Neural cell (in vitro differentiated cells): ENCODE measurements at regions not wholly inside any gene's neighbourhood (a gene's known extent, or its start where the extent isn't known, plus 50 kb on each side); places are given as distances from the start of the nearest gene placed in this dataset.

Experiments
- H2AFZ ChIP-seq: fragments of 200-600, 300-800 bp; sonication (generic), shearing (Covaris generic); 2 replicates; pipeline ENCODE4 v1.6.0; 2014; ENCODE audit warnings: low read depth, mild to moderate bottlenecking, antibody characterized with exemption, low read length, moderate library complexity
- H3F3A ChIP-seq: fragments of 200-600 bp; shearing (Covaris generic); 2 replicates; pipeline ENCODE4 v1.6.1; 2016; ENCODE audit warnings: mild to moderate bottlenecking, moderate library complexity, mixed read lengths, antibody characterized with exemption, low read length; ENCODE audit not compliant: insufficient read depth, poor library complexity, severe bottlenecking
- H3K27ac ChIP-seq: fragments of 200-600, 300-800 bp; sonication (generic), shearing (Covaris generic); 2 replicates; pipeline ENCODE4 v1.5.1; 2014; ENCODE audit warnings: mild to moderate bottlenecking, low read length, moderate library complexity
- H3K27me3 ChIP-seq: fragments of 300-800, 200-600 bp; sonication (generic), shearing (Covaris generic); 2 replicates; pipeline ENCODE4 v1.6.0; 2014; ENCODE audit warnings: mild to moderate bottlenecking, low read depth, low read length, moderate library complexity; ENCODE audit not compliant: insufficient read depth
- H3K36me3 ChIP-seq: fragments of 300-800, 200-600 bp; sonication (generic), shearing (Covaris generic); 2 replicates; pipeline ENCODE4 v1.5.1; 2014; ENCODE audit warnings: mild to moderate bottlenecking, antibody characterized with exemption, low read length, moderate library complexity; ENCODE audit not compliant: insufficient read depth
- H3K4me2 ChIP-seq: fragments of 300-800, 200-600 bp; sonication (generic), shearing (Covaris generic); 2 replicates; pipeline ENCODE4 v1.6.0; 2014; ENCODE audit warnings: mild to moderate bottlenecking, low read length
- H3K4me3 ChIP-seq: fragments of 300-800, 200-600 bp; sonication (generic), shearing (Covaris generic); 2 replicates; pipeline ENCODE4 v1.5.1; 2014; ENCODE audit warnings: mild to moderate bottlenecking, low read length, moderate library complexity
- H3K79me2 ChIP-seq: fragments of 200-600 bp; shearing (Covaris generic); replicated peaks from 2 replicates; pipeline ENCODE4 v1.6.0; 2014; ENCODE audit warnings: mild to moderate bottlenecking, low read length, moderate library complexity; ENCODE audit not compliant: insufficient read depth
- H3K9ac ChIP-seq: fragments of 300-800, 200-600 bp; sonication (generic), shearing (Covaris generic); 2 replicates; pipeline ENCODE4 v1.6.1; 2016; ENCODE audit warnings: mild to moderate bottlenecking, low read length, mixed read lengths
- H3K9me2 ChIP-seq: fragments of 200-600 bp; shearing (Covaris generic); 2 replicates; pipeline ENCODE4 v1.6.1; 2016; ENCODE audit warnings: mild to moderate bottlenecking, low read length, mixed read lengths; ENCODE audit not compliant: insufficient read depth
- H3K9me3 ChIP-seq: fragments of 200-600, 300-800 bp; sonication (generic), shearing (Covaris generic); 2 replicates; pipeline ENCODE4 v1.6.1; 2016; ENCODE audit warnings: mild to moderate bottlenecking, mixed run types, low read length, moderate library complexity, mixed read lengths
- H4K20me1 ChIP-seq: fragments of 200-600 bp; shearing (Covaris generic); 2 replicates; pipeline ENCODE4 v1.6.1; 2016; ENCODE audit warnings: mild to moderate bottlenecking, mixed run types; ENCODE audit not compliant: insufficient read depth
- CTCF ChIP-seq: fragments of 450-650 bp; IDR thresholded peaks from 2 replicates; pipeline ENCODE4 v1.5.1; 2014; ENCODE audit warnings: antibody characterized with exemption, mild to moderate bottlenecking, moderate library complexity; ENCODE audit not compliant: poor library complexity, severe bottlenecking
- EP300 ChIP-seq: fragments of 450-650 bp; conservative IDR thresholded peaks from 2 replicates; pipeline ENCODE4 v1.6.1; 2014; ENCODE audit warnings: antibody characterized with exemption, mild to moderate bottlenecking, moderate library complexity; ENCODE audit not compliant: poor library complexity, severe bottlenecking
- EZH2 ChIP-seq: fragments of 200-600, 300-800 bp; shearing (Covaris generic), sonication (generic); IDR thresholded peaks from 2 replicates; pipeline ENCODE4 v1.6.1; 2014; ENCODE audit warnings: antibody characterized with exemption, low read length, borderline replicate concordance, mild to moderate bottlenecking; ENCODE audit not compliant: insufficient read depth, poor library complexity, severe bottlenecking
- MXI1 ChIP-seq: fragments of 450-650 bp; conservative IDR thresholded peaks from 2 replicates; pipeline ENCODE4 v1.6.1; 2014; ENCODE audit warnings: antibody characterized with exemption, mild to moderate bottlenecking; ENCODE audit not compliant: poor library complexity, severe bottlenecking
- POLR2AphosphoS5 ChIP-seq: IDR thresholded peaks from 2 replicates; pipeline ENCODE4 v1.6.1; 2012
- RAD21 ChIP-seq: fragments of 450-650 bp; conservative IDR thresholded peaks from 2 replicates; pipeline ENCODE4 v1.6.1; 2014; ENCODE audit warnings: antibody characterized with exemption, mild to moderate bottlenecking, moderate library complexity
- REST ChIP-seq: IDR thresholded peaks from 2 replicates; pipeline ENCODE4 v1.6.1; 2012; ENCODE audit warnings: borderline replicate concordance
- SMC3 ChIP-seq: fragments of 450-650 bp; conservative IDR thresholded peaks from 2 replicates; pipeline ENCODE4 v1.6.1; 2014; ENCODE audit warnings: antibody characterized with exemption, mild to moderate bottlenecking, moderate library complexity; ENCODE audit not compliant: poor library complexity
- TAF1 ChIP-seq: IDR thresholded peaks from 2 replicates; pipeline ENCODE4 v1.6.1; 2012; ENCODE audit warnings: low read depth

GRCh38 chr2:81981585-81981984 lies 1677.0 kb upstream of the LRRTM1 start:
- TF ChIP-seq TAF1 = no peak
- TF ChIP-seq EZH2 = no peak
- TF ChIP-seq EP300 = no peak
- no peak for TF ChIP-seq SMC3
- no peak for TF ChIP-seq POLR2AphosphoS5
- TF ChIP-seq CTCF = no peak
- TF ChIP-seq RAD21 = no peak
- TF ChIP-seq REST = no peak
- no peak for TF ChIP-seq MXI1
- Histone ChIP-seq H3K9me3 (no peaks in the 10 kb centered on the region), H3K27ac (no peak overlapping the region), H3K79me2 (no peaks in the 10 kb centered on the region), H3K4me3 (no peak overlapping the region), H2AFZ (no peak overlapping the region), H3K27me3 (no peaks in the 10 kb centered on the region), H4K20me1 (no peaks in the 10 kb centered on the region), H3K4me2 (no peak overlapping the region), H3K36me3 (no peaks in the 10 kb centered on the region), H3K9ac (no peak overlapping the region), H3K9me2 (no peaks in the 10 kb centered on the region), H3F3A (no peaks in the 10 kb centered on the region)

GRCh38 chr2:81979086-81979485 lies 1674.5 kb upstream of the LRRTM1 start:
- Histone ChIP-seq H3K27me3 (no peaks in the 10 kb centered on the region), H3F3A (no peaks in the 10 kb centered on the region), H3K79me2 (no peaks in the 10 kb centered on the region), H2AFZ (no peak overlapping the region), H4K20me1 (no peaks in the 10 kb centered on the region), H3K27ac (no peak overlapping the region), H3K4me3 (no peak overlapping the region), H3K4me2 (no peak overlapping the region), H3K9me3 (no peaks in the 10 kb centered on the region), H3K36me3 (no peaks in the 10 kb centered on the region), H3K9me2 (no peaks in the 10 kb centered on the region), H3K9ac (no peak overlapping the region)
- TF ChIP-seq EZH2 (no peak), SMC3 (no peak), REST (no peak), RAD21 (no peak), POLR2AphosphoS5 (no peak)
